Endothelial cell of umbilical vein (primary cell): ENCODE measurements at regions not wholly inside any gene's neighbourhood (a gene's known extent, or its start where the extent isn't known, plus 50 kb on each side); places are given as distances from the start of the nearest gene placed in this dataset.

Experiments
- BruUV-seq: library from RNA; stranded (reverse); fragments of 400-500 nt; replicated peaks from 2 replicates; lab custom pipeline; 2021; lab: Mats Ljungman, UMichigan
- CTCF ChIA-PET: fragments of 300-600, 350-600 bp; sonication (Branson Sonifier 250); formaldehyde crosslinking; loops from one replicate; lab custom pipeline; 2021; ENCODE audit warnings: antibody characterized with exemption, inconsistent platforms; lab: Charles Lee
- POLR2A ChIA-PET: fragments of 300-600, 350-600 bp; sonication (Branson Sonifier 250); formaldehyde crosslinking; loops from one replicate; lab custom pipeline; 2021; ENCODE audit warnings: antibody characterized with exemption, inconsistent platforms; lab: Charles Lee
- DNase-seq: peaks from one replicate; pipeline ENCODE4 v3.0.0-alpha.2; 2011; ENCODE audit warnings: low read depth, low spot score
- FAIRE-seq: peaks from 2 replicates; lab custom pipeline; 2011; peaks lifted over from hg19 to GRCh38; lab: Jason Lieb, UNC
- H2AFZ ChIP-seq: 2 replicates; pipeline ENCODE4 v1.6.0; 2012; ENCODE audit warnings: low read depth, low read length, control low read depth, inconsistent platforms
- H3K27ac ChIP-seq: 2 replicates; pipeline ENCODE4 v1.5.1; 2011; ENCODE audit warnings: low read depth, mild to moderate bottlenecking, control low read depth, low read length, moderate library complexity; ENCODE audit not compliant: insufficient read depth
- H3K27me3 ChIP-seq, 2 experiments: 2 replicates each; pipeline versions ENCODE4 v1.6.0 to v1.6.1; 2011; ENCODE audit warnings: low read length in 2 of 2, mixed read lengths in 1 of 2; ENCODE audit not compliant: control insufficient read depth in 2 of 2, insufficient read depth in 2 of 2
- H3K36me3 ChIP-seq, 2 experiments: 2 replicates in 1 of 2; 3 replicates in 1 of 2; pipeline ENCODE4 v1.5.1; 2011; ENCODE audit warnings: low read length in 2 of 2, mild to moderate bottlenecking in 1 of 2, moderate library complexity in 1 of 2; ENCODE audit not compliant: control insufficient read depth in 2 of 2, insufficient read depth in 2 of 2; ENCODE audit errors: extremely low read depth in 1 of 2
- H3K4me1 ChIP-seq: 3 replicates; pipeline ENCODE4 v1.5.1; 2011; ENCODE audit warnings: mild to moderate bottlenecking, low read length; ENCODE audit not compliant: control insufficient read depth, insufficient read depth; ENCODE audit errors: extremely low read depth
- H3K4me2 ChIP-seq: 2 replicates; pipeline ENCODE4 v1.6.1; 2011; ENCODE audit warnings: low read length, control low read depth, mixed read lengths; ENCODE audit not compliant: insufficient read depth
- H3K4me3 ChIP-seq, 3 experiments: fragments of 200-600 bp in 1 of 3; sonication (generic), shearing (Covaris generic) in 1 of 3; replicated peaks in 1 of 3; 2 replicates each; pipeline ENCODE4 v1.5.1; 2011 to 2016; ENCODE audit warnings: control low read depth in 3 of 3, low read length in 3 of 3, mild to moderate bottlenecking in 2 of 3, inconsistent platforms in 1 of 3, low read depth in 1 of 3, moderate library complexity in 1 of 3; ENCODE audit not compliant: insufficient read depth in 1 of 3
- H3K79me2 ChIP-seq: 2 replicates; pipeline ENCODE4 v1.6.0; 2012; ENCODE audit warnings: low read length, inconsistent platforms; ENCODE audit not compliant: control insufficient read depth, insufficient read depth
- H3K9ac ChIP-seq: replicated peaks from 2 replicates; pipeline ENCODE3; 2011; ENCODE audit warnings: low read length, control low read depth; ENCODE audit not compliant: insufficient read depth; ENCODE audit errors: extremely low read depth
- H3K9me1 ChIP-seq: replicated peaks from 3 replicates; pipeline ENCODE4 v1.6.0; 2011; ENCODE audit warnings: mild to moderate bottlenecking, low read length; ENCODE audit not compliant: control insufficient read depth, insufficient read depth; ENCODE audit errors: extremely low read depth
- H3K9me3 ChIP-seq: replicated peaks from 2 replicates; pipeline ENCODE4 v1.5.1; 2012; ENCODE audit warnings: low read length, inconsistent platforms; ENCODE audit not compliant: control insufficient read depth, insufficient read depth
- H4K20me1 ChIP-seq: replicated peaks from 2 replicates; pipeline ENCODE3; 2011; ENCODE audit warnings: mild to moderate bottlenecking, low read length; ENCODE audit not compliant: control insufficient read depth, insufficient read depth; ENCODE audit errors: extremely low read depth
- EZH2 ChIP-seq: IDR thresholded peaks from 2 replicates; pipeline ENCODE4 v1.6.1; 2012; ENCODE audit warnings: borderline replicate concordance, low read depth, mild to moderate bottlenecking, moderate library complexity, low read length, inconsistent platforms; ENCODE audit not compliant: severe bottlenecking
- FOS ChIP-seq: IDR thresholded peaks from 2 replicates; pipeline ENCODE4 v1.6.1; 2011; ENCODE audit warnings: mild to moderate bottlenecking, low read length, moderate library complexity, borderline replicate concordance; ENCODE audit not compliant: insufficient read depth
- GATA2 ChIP-seq: IDR thresholded peaks from 2 replicates; pipeline ENCODE4 v1.7.0; 2011; ENCODE audit warnings: low read depth, mild to moderate bottlenecking, moderate library complexity, mixed read lengths, low read length; ENCODE audit not compliant: insufficient read length, insufficient read depth
- JUN ChIP-seq: IDR thresholded peaks from 2 replicates; pipeline ENCODE4 v1.6.1; 2011; ENCODE audit warnings: borderline replicate concordance, low read depth; ENCODE audit not compliant: insufficient read length, insufficient read depth
- MYC ChIP-seq: IDR thresholded peaks from one replicate; pipeline ENCODE4 v1.6.1; 2011; ENCODE audit warnings: mild to moderate bottlenecking, low read depth, low read length
- POLR2A ChIP-seq: IDR thresholded peaks from 2 replicates; pipeline ENCODE4 v1.6.1; 2012; ENCODE audit warnings: low read depth, mild to moderate bottlenecking, control low read depth, low read length
- POLR2AphosphoS5 ChIP-seq: IDR thresholded peaks from 2 replicates; pipeline ENCODE4 v1.6.1; 2012; ENCODE audit warnings: low read depth, mild to moderate bottlenecking, control low read depth, low read length, moderate library complexity; ENCODE audit not compliant: insufficient read depth
- dilution Hi-C: fragments of 300-500 bp; cut with MboI; formaldehyde crosslinking; loops from one replicate; pipeline ENCODE4 v1.15.0; 2019; ENCODE audit warnings: low sequenced_read_pairs; ENCODE audit not compliant: extremely low pct_ligation_motif_present
- intact Hi-C: fragments of 100-400 bp; cut with micrococcal nuclease; formaldehyde crosslinking; loops from one replicate; pipeline ENCODE4 v1.10.0; 2022
- TF ChIP-seq, protein P1 (sequence below): IDR thresholded peaks from 2 replicates; pipeline ENCODE4 v1.6.1; 2011; ENCODE audit not compliant: insufficient read depth, insufficient read length
- TF ChIP-seq, protein P2 (sequence below), 2 donors: IDR thresholded peaks; 1 replicate in 1 of 2; 2 replicates in 1 of 2; pipeline ENCODE4 v1.5.1; 2011; ENCODE audit warnings: low read length in 2 of 2, mild to moderate bottlenecking in 2 of 2, moderate library complexity in 2 of 2, control low read depth in 1 of 2, inconsistent platforms in 1 of 2, low read depth in 1 of 2; ENCODE audit not compliant: insufficient read depth in 1 of 2; ENCODE audit errors: extremely low read depth in 1 of 2

- FAIRE-seq (no peak), DNase-seq (no peak)
- Histone ChIP-seq H3K27me3 (no peaks in the 10 kb centered on the region), H3K9ac (no peak overlapping the region), H3K4me1 (no peaks in the 10 kb centered on the region), H2AFZ (no peak overlapping the region), H3K79me2 (no peaks in the 10 kb centered on the region), H3K9me3 (no peaks in the 10 kb centered on the region), H3K27ac (no peak overlapping the region), H3K4me2 (no peak overlapping the region), H4K20me1 (no peaks in the 10 kb centered on the region), H3K4me3 (no peak overlapping the region), H3K36me3 (no peaks in the 10 kb centered on the region), H3K9me1 (no peaks in the 10 kb centered on the region)
- ChIA-PET POLR2A (no interaction called here), CTCF (interaction anchor here (1.5 kb wide), 2 partner anchors 16 to 18 kb away, joined by 4 to 5 read pairs; no protein-coding TSS in a partner anchor)
- dilution Hi-C loops = no loop called here
- BruUV-seq = no TSS peak
- TF ChIP-seq, protein P1, sequence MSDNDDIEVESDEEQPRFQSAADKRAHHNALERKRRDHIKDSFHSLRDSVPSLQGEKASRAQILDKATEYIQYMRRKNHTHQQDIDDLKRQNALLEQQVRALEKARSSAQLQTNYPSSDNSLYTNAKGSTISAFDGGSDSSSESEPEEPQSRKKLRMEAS = no peak
- TF ChIP-seq JUN (no peak), GATA2 (no peak), POLR2A (no peak), EZH2 (no peak), FOS (no peak), POLR2AphosphoS5 (no peak), MYC (no peak)
- TF ChIP-seq, protein P2, sequence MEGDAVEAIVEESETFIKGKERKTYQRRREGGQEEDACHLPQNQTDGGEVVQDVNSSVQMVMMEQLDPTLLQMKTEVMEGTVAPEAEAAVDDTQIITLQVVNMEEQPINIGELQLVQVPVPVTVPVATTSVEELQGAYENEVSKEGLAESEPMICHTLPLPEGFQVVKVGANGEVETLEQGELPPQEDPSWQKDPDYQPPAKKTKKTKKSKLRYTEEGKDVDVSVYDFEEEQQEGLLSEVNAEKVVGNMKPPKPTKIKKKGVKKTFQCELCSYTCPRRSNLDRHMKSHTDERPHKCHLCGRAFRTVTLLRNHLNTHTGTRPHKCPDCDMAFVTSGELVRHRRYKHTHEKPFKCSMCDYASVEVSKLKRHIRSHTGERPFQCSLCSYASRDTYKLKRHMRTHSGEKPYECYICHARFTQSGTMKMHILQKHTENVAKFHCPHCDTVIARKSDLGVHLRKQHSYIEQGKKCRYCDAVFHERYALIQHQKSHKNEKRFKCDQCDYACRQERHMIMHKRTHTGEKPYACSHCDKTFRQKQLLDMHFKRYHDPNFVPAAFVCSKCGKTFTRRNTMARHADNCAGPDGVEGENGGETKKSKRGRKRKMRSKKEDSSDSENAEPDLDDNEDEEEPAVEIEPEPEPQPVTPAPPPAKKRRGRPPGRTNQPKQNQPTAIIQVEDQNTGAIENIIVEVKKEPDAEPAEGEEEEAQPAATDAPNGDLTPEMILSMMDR (IDR thresholded peaks at IDR 0.05; ENCODE audit: extremely low read depth in 1 of 2, insufficient read depth in 1 of 2, low read depth in 1 of 2, low read length in 2 of 2) = no peak
- intact Hi-C loops = no loop called here
These were observed 60.6 kb upstream of the ADAMTS9 start for GRCh38 chr3:64748244-64748904.
